ENCODE measurements at regions not wholly inside any gene's neighbourhood (a gene's known extent, or its start where the extent isn't known, plus 50 kb on each side); places are given as distances from the start of the nearest gene placed in this dataset.

GRCh38 chr4:141849367-141849766 lies 213.0 kb downstream of the IL15 start:
- no peak for TF ChIP-seq GATA3 (IDR thresholded peaks at IDR 0.05; ENCODE audit: low read depth, low read length)
- TF ChIP-seq GATA2 (IDR thresholded peaks at IDR 0.05; ENCODE audit: low read depth, low read length), result no peak

All from SH-SY5Y (cell line).